Nephron progenitor cell (in vitro differentiated cells): ENCODE measurements at regions not wholly inside any gene's neighbourhood (a gene's known extent, or its start where the extent isn't known, plus 50 kb on each side); places are given as distances from the start of the nearest gene placed in this dataset.

Source experiments
- DNase-seq: peaks from one replicate; pipeline ENCODE4 v3.0.0; 2021
- H3K27ac Mint-ChIP-seq: 2 replicates; pipeline ENCODE4 v1.8.0; 2021; ENCODE audit warnings: mild to moderate bottlenecking, moderate library complexity, mixed read lengths
- H3K27me3 Mint-ChIP-seq: 2 replicates; pipeline ENCODE4 v1.8.0; 2021; ENCODE audit warnings: mild to moderate bottlenecking, low read depth, mixed read lengths; ENCODE audit not compliant: poor library complexity
- H3K36me3 Mint-ChIP-seq: 2 replicates; pipeline ENCODE4 v1.8.0; 2021; ENCODE audit warnings: low read depth, mixed read lengths
- H3K4me1 Mint-ChIP-seq: 2 replicates; pipeline ENCODE4 v1.8.0; 2021; ENCODE audit warnings: mixed read lengths
- H3K4me3 Mint-ChIP-seq: 2 replicates; pipeline ENCODE4 v1.8.0; 2021; ENCODE audit warnings: mild to moderate bottlenecking, moderate library complexity, mixed read lengths
- H3K9me3 Mint-ChIP-seq: 2 replicates; pipeline ENCODE4 v1.8.0; 2021; ENCODE audit warnings: mild to moderate bottlenecking, moderate library complexity, mixed read lengths
- TF ChIP-seq, protein P1 (sequence below): fragments of 200-600 bp; sonication (generic); IDR thresholded peaks from 2 replicates; pipeline ENCODE4 v1.5.0; 2021; ENCODE audit warnings: antibody characterized with exemption

DNA sequence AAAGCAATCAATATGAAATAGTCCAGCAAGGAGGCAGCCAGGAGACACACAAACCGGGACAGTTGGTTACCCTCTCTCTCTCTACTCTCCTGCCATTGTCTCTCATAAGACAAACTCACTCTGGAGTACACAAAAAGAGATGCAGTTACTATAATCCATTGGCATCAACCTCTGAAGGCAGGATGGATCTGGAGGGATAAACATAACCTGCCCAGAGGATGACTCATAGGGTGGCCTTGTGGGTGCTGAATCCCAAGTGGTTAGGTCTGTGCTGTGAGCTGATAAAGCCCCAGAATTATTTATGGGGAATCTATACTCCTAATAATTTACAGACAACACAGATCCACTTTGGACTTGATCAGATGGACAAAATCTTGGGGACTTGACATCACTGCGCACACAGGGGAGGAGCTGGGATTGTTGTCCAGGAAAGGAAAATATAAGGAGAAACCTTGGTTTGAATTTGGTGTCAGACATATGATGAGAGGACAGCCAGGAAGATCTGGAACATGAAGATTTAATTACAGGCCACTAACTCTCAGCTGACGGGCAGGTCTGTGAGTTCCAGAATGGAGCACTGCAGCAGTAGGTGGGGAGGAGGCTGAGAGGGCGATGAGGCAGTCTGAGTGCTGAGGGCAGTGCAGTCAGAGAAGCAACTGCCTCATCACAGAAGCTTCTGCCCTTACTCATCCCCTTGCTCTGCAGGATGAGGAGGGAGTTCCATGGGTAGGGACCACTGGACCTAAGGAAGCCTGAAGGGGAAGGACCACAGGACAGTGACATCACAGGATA is 113.9 kb upstream of the PRSS58 start:
- DNase-seq = no peak
- Mint-ChIP-seq H3K36me3 (peaks cover 5% of the 10 kb centered on the region), H3K9me3 (peaks cover 22% of the 10 kb centered on the region), H3K27me3 (peaks cover 14% of the 10 kb centered on the region), H3K27ac (no peak overlapping the region), H3K4me1 (peaks cover 10% of the 10 kb centered on the region), H3K4me3 (no peak overlapping the region)
- TF ChIP-seq, protein P1, sequence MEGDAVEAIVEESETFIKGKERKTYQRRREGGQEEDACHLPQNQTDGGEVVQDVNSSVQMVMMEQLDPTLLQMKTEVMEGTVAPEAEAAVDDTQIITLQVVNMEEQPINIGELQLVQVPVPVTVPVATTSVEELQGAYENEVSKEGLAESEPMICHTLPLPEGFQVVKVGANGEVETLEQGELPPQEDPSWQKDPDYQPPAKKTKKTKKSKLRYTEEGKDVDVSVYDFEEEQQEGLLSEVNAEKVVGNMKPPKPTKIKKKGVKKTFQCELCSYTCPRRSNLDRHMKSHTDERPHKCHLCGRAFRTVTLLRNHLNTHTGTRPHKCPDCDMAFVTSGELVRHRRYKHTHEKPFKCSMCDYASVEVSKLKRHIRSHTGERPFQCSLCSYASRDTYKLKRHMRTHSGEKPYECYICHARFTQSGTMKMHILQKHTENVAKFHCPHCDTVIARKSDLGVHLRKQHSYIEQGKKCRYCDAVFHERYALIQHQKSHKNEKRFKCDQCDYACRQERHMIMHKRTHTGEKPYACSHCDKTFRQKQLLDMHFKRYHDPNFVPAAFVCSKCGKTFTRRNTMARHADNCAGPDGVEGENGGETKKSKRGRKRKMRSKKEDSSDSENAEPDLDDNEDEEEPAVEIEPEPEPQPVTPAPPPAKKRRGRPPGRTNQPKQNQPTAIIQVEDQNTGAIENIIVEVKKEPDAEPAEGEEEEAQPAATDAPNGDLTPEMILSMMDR = no peak

DNA sequence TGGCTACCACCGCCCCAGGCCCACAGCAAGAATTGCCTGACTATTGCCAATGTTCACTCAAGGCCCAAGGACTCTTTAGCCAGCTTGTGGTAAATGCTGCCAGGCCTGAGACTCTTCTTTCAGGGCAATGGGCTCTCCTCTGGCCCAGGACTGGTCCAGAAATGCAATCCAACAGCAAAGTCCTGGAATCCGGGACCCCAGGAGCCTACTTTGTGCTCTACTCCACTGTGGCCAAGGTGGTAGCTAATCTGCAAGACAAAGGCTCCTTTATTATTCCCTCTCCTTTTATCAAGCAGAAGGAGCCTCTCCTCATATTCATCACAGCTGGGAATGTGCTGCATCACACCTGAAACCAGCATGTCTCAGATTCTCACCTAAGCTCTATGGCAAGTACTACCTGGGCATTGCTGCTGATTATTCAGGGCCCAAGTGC is 107.6 kb upstream of the PRSS58 start:
- Mint-ChIP-seq H3K4me3 (no peak overlapping the region), H3K36me3 (peaks cover 5% of the 10 kb centered on the region), H3K27ac (no peak overlapping the region), H3K27me3 (no peaks in the 10 kb centered on the region), H3K4me1 (peaks cover 9% of the 10 kb centered on the region), H3K9me3 (peaks cover 49% of the 10 kb centered on the region)
- TF ChIP-seq, protein P1 = no peak
- DNase-seq = no peak

DNA sequence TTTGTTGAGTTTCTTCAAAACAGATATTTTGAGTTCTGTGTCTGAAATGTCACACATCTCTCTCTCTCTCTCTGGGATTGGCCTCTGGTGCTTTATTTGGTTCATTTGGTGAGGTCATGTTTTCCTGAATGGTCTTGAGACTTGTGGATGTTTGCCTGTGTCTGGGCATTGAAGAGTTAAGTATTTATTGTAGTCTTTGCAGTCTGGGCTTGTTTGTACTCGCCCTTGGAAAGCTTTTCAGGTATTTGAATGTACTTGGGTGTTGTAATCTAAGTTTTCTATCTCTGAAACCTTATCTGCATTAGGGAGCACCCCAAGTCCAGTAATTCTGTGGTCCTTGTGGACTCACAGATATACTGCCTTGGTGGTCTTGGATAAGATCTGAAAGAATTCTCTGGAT is 106.7 kb upstream of the PRSS58 start:
- H3K4me3 Mint-ChIP-seq = no peak overlapping the region

DNA sequence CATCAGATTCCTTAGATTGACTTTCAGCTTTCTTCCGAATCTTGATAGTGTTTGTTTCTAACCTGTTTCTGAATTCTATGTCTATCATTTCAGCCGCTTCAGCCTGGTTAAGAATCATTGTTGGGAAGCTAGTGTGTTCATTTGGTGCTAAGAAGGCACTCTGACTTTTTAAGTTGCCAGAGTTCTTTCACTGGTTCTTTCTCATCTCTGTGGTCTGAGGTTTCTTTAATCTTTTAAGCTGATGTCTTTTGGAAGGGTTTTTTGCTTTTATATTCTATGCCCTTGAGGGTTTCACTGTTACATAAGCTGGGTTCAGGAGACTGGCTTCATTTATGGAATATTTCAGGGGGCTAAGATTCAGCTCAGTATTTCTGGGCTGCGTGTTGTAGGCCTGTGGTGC is 104.5 kb upstream of the PRSS58 start:
- TF ChIP-seq, protein P1 = no peak
- H3K9me3 Mint-ChIP-seq = peaks cover 30% of the 10 kb centered on the region
- no peaks in the 10 kb centered on the region for H3K36me3 Mint-ChIP-seq
- no peak for DNase-seq
- H3K27ac Mint-ChIP-seq = no peak overlapping the region
- H3K4me1 Mint-ChIP-seq = peaks cover 14% of the 10 kb centered on the region
- no peak overlapping the region for H3K4me3 Mint-ChIP-seq
- no peaks in the 10 kb centered on the region for H3K27me3 Mint-ChIP-seq

More for the DNA sequence above, 106.7 kb upstream of the PRSS58 start:
- Mint-ChIP-seq H3K9me3 (peaks cover 47% of the 10 kb centered on the region), H3K27ac (no peak overlapping the region), H3K27me3 (no peaks in the 10 kb centered on the region), H3K36me3 (peaks cover 5% of the 10 kb centered on the region), H3K4me1 (peaks cover 9% of the 10 kb centered on the region)
- no peak for DNase-seq
- TF ChIP-seq, protein P1 = no peak

DNA sequence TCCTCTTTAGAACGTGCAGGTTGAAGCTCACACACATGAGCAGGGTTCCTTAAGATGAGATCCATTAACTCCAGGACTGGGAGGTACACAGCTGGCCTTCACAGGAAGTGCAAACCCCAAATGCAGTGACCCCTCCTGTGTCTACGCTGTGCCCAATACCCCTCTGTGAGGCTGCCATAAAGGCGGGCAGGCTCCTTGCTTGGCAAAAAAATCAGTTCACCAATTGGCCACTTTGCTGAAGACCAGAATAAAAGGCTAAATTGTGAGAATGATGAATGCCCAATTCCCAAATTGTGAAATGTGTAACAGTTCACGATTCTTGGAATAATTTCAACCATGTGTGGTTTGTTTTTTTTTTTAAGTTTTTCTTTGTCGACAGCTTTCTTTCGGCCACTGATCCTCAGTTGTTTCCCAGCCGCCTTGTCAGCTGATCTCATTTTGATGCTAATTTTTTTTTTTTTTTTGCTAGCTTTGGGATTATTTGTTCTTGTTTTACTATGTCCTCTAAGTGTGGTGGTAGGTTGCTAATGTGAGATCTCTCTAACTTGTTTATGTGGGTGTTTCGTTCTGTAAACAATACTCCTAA is 101.9 kb upstream of the PRSS58 start:
- Mint-ChIP-seq H3K36me3 (no peaks in the 10 kb centered on the region), H3K9me3 (peaks cover 20% of the 10 kb centered on the region), H3K27me3 (peaks cover 8% of the 10 kb centered on the region), H3K27ac (no peak overlapping the region), H3K4me1 (peaks cover 10% of the 10 kb centered on the region), H3K4me3 (no peak overlapping the region)
- TF ChIP-seq, protein P1 = no peak
- DNase-seq = no peak
